Progenitor cell of endocrine pancreas (in vitro differentiated cells): ENCODE measurements at regions not wholly inside any gene's neighbourhood (a gene's known extent, or its start where the extent isn't known, plus 50 kb on each side); places are given as distances from the start of the nearest gene placed in this dataset.

ENCODE experiments used
- DNase-seq: peaks from one replicate; pipeline ENCODE4 v3.0.0; 2021; ENCODE audit warnings: low spot score; ENCODE audit not compliant: unreplicated experiment
- H3K27ac Mint-ChIP-seq: 2 replicates; pipeline ENCODE4 v1.8.0; 2021; ENCODE audit warnings: mild to moderate bottlenecking, moderate library complexity, mixed read lengths
- H3K27me3 Mint-ChIP-seq: 2 replicates; pipeline ENCODE4 v1.8.0; 2021; ENCODE audit warnings: mixed read lengths
- H3K36me3 Mint-ChIP-seq: 2 replicates; pipeline ENCODE4 v1.8.0; 2022; ENCODE audit warnings: mixed read lengths; ENCODE audit not compliant: insufficient read depth
- H3K4me1 Mint-ChIP-seq: 2 replicates; pipeline ENCODE4 v1.8.0; 2021; ENCODE audit warnings: low read depth, mixed read lengths
- H3K4me3 Mint-ChIP-seq: 2 replicates; pipeline ENCODE4 v1.8.0; 2021; ENCODE audit warnings: low read depth, mild to moderate bottlenecking, moderate library complexity, mixed read lengths
- H3K9me3 Mint-ChIP-seq: 2 replicates; pipeline ENCODE4 v1.8.0; 2021; ENCODE audit warnings: low read depth, mixed read lengths
- CTCF ChIP-seq: fragments of 200-600 bp; sonication (generic); IDR thresholded peaks from one replicate; pipeline ENCODE4 v1.5.0; 2021; ENCODE audit warnings: antibody characterized with exemption, mild to moderate bottlenecking; ENCODE audit not compliant: unreplicated experiment

DNA sequence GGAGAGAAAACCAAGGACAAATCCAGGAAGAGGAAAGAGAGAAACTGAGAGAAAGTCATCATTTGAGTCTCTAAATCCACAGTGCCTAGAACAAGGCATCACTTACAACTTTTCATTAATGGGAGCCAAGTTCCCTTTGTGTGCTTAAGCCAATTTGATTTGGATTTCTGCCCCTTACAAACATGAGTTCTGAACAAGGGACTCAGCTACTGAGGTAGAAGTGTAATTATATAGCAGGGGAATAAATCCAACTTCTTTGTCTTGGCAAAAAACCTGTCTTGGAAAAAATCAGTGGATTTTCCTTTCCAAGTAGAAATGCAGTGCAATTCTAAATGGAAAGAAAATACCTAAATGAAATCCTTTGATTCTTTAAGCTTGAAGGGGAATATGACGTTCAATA is 307.2 kb upstream of the CNTN3 start:
- no peak overlapping the region for H3K4me3 Mint-ChIP-seq
- no peak overlapping the region for H3K27ac Mint-ChIP-seq
- H3K9me3 Mint-ChIP-seq = no peaks in the 10 kb centered on the region
- no peak for TF ChIP-seq CTCF
- no peaks in the 10 kb centered on the region for H3K36me3 Mint-ChIP-seq
- no peaks in the 10 kb centered on the region for H3K4me1 Mint-ChIP-seq
- DNase-seq = no peak
- H3K27me3 Mint-ChIP-seq = no peaks in the 10 kb centered on the region

- no peak for TF ChIP-seq CTCF
- Mint-ChIP-seq H3K36me3 (no peaks in the 10 kb centered on the region), H3K4me1 (no peaks in the 10 kb centered on the region), H3K27me3 (no peaks in the 10 kb centered on the region), H3K4me3 (no peak overlapping the region), H3K9me3 (no peaks in the 10 kb centered on the region), H3K27ac (no peak overlapping the region)
- no peak for DNase-seq
Observed at GRCh38 chr3:74920721-74921350, 306.4 kb upstream of the CNTN3 start.

DNA sequence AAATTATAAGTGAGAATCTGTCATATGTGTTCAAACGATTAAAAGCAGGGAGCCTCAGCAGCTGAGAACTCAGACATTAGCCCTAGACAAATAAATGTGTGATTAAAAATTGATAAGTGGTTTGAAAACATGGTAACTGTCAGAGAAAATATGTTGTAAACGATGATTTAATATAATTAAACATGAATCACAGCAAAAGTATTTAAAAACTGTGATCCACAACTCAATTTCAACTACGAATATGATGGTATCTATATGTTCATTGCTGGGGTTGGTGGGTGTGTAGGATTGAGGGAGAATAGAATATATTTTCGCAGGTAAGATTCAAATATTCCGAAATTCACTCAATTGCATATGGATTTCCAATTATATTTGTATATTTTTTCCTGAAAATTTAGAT is 302.2 kb upstream of the CNTN3 start:
- Mint-ChIP-seq H3K4me1 (no peaks in the 10 kb centered on the region), H3K27ac (no peak overlapping the region), H3K27me3 (no peaks in the 10 kb centered on the region), H3K9me3 (no peaks in the 10 kb centered on the region), H3K36me3 (no peaks in the 10 kb centered on the region), H3K4me3 (no peak overlapping the region)
- DNase-seq = no peak
- no peak for TF ChIP-seq CTCF

- H3K4me1 Mint-ChIP-seq = no peaks in the 10 kb centered on the region
- H3K36me3 Mint-ChIP-seq = no peaks in the 10 kb centered on the region
- no peak overlapping the region for H3K27ac Mint-ChIP-seq
- DNase-seq = no peak
- H3K27me3 Mint-ChIP-seq = no peaks in the 10 kb centered on the region
- H3K4me3 Mint-ChIP-seq = no peak overlapping the region
- peaks cover 7% of the 10 kb centered on the region for H3K9me3 Mint-ChIP-seq
- no peak for TF ChIP-seq CTCF
Observed at GRCh38 chr3:74906181-74906580, 291.7 kb upstream of the CNTN3 start.

DNA sequence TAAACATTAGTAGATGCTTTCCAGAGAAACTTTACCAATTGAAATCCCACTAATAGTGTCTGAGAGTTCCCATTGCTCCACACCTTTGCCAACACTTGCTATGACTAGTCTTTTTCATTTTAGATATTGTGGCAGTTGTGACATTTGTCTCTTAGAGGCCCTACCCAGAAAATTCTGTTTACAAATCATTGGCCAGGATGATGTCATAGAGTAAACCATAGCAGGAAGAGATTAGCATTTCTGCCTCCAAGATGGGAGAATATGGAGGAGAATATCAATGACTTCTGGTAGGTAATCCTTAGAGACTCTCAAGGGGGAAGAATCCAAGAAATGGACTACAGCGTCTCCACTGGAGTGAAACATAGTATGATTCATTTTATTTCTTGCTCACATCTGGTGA is 291.0 kb upstream of the CNTN3 start:
- no peak for DNase-seq
- H3K4me1 Mint-ChIP-seq = no peaks in the 10 kb centered on the region
- H3K36me3 Mint-ChIP-seq = no peaks in the 10 kb centered on the region
- no peak for TF ChIP-seq CTCF
- H3K27ac Mint-ChIP-seq = no peak overlapping the region
- H3K9me3 Mint-ChIP-seq = peaks cover 7% of the 10 kb centered on the region
- H3K27me3 Mint-ChIP-seq = no peaks in the 10 kb centered on the region
- H3K4me3 Mint-ChIP-seq = no peak overlapping the region
